Sigmoid colon (tissue), 3 donors: ENCODE measurements at regions not wholly inside any gene's neighbourhood (a gene's known extent, or its start where the extent isn't known, plus 50 kb on each side); places are given as distances from the start of the nearest gene placed in this dataset.

Experiments
- POLR2A ChIP-seq, 2 donors: fragments of 450-650 bp; IDR thresholded peaks; one replicate each; pipeline ENCODE4 v1.6.1; 2016; ENCODE audit warnings: antibody characterized with exemption in 2 of 2, mild to moderate bottlenecking in 2 of 2, moderate library complexity in 2 of 2
- TF ChIP-seq, protein P1 (sequence below), 4 experiments: fragments of 450-650 bp in 3 of 4; fragments of 200-600 bp in 1 of 4; IDR thresholded peaks; one replicate each; pipeline ENCODE4 v1.5.1; 2016 to 2019; ENCODE audit warnings: antibody characterized with exemption in 4 of 4, mild to moderate bottlenecking in 3 of 4, moderate library complexity in 2 of 4

DNA sequence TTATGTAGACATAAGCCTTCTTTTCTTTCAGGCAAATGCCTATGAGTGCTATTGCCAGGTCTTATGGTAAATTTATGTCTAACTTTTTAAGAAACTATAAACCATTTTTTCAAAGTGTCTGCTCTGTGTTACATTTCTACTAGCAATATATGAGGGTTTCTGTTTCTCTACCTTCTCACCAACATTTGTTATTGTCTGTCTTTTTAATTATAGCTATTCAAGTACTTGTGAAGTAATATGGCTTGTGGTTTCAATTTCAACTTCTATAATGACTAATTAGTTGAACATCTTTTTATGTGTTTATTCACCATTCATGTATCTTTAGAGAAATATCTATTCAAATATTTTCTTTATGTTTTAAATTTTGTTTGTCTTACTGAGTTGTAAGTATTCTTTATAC is 213.1 kb upstream of the MC4R start:
- TF ChIP-seq POLR2A (IDR thresholded peaks at IDR 0.05) = no peak
- TF ChIP-seq, protein P1, sequence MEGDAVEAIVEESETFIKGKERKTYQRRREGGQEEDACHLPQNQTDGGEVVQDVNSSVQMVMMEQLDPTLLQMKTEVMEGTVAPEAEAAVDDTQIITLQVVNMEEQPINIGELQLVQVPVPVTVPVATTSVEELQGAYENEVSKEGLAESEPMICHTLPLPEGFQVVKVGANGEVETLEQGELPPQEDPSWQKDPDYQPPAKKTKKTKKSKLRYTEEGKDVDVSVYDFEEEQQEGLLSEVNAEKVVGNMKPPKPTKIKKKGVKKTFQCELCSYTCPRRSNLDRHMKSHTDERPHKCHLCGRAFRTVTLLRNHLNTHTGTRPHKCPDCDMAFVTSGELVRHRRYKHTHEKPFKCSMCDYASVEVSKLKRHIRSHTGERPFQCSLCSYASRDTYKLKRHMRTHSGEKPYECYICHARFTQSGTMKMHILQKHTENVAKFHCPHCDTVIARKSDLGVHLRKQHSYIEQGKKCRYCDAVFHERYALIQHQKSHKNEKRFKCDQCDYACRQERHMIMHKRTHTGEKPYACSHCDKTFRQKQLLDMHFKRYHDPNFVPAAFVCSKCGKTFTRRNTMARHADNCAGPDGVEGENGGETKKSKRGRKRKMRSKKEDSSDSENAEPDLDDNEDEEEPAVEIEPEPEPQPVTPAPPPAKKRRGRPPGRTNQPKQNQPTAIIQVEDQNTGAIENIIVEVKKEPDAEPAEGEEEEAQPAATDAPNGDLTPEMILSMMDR (IDR thresholded peaks at IDR 0.05) = no peak
